Mammary epithelial cell (primary cell): ENCODE measurements at regions not wholly inside any gene's neighbourhood (a gene's known extent, or its start where the extent isn't known, plus 50 kb on each side); places are given as distances from the start of the nearest gene placed in this dataset.
"Not testable (repeated sequence)": the region's sequence is repeated elsewhere in the genome, so short reads cannot be mapped to it uniquely, and the experiment has no call there.

ENCODE experiments used
- CTCF ChIP-seq, 2 donors: IDR thresholded peaks in 1 of 2; conservative IDR thresholded peaks in 1 of 2; 2 replicates each; pipeline ENCODE4 v1.5.1; 2011 to 2012; ENCODE audit warnings: inconsistent platforms in 2 of 2, low read length in 2 of 2, mild to moderate bottlenecking in 2 of 2, control low read depth in 1 of 2, low read depth in 1 of 2; ENCODE audit not compliant: insufficient read depth in 1 of 2; ENCODE audit errors: extremely low read depth in 1 of 2
- EZH2 ChIP-seq: IDR thresholded peaks from 2 replicates; pipeline ENCODE4 v1.6.1; 2012; ENCODE audit warnings: low read length, inconsistent platforms, borderline replicate concordance

DNA sequence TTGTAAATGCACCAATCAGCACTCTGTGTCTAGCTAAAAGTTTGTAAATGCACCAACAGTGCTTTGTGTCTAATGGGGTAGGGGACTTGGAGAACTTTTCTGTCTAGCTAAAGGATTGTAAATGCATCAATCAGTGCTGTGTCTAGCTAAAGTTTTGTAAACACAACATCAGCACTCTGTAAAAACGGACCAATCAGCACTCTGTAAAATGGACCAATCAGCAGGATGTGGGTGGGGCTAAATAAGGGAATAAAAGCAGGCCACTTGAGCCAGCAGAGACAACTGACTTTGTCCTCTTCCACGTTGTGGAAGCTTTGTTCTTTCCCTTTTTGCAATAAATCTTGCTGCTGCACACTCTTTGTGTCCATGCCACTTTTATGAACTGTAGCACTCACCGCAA, 346.3 kb downstream of the LMBRD1 start:
- not testable (repeated sequence) for TF ChIP-seq CTCF (conservative IDR thresholded peaks at IDR 0.05 in 1 of 2, IDR thresholded peaks at IDR 0.05 in 1 of 2; ENCODE audit: extremely low read depth in 1 of 2, insufficient read depth in 1 of 2, low read depth in 1 of 2, low read length in 2 of 2); EZH2
